Skin epidermis (tissue), 12 donors: ENCODE measurements at regions not wholly inside any gene's neighbourhood (a gene's known extent, or its start where the extent isn't known, plus 50 kb on each side); places are given as distances from the start of the nearest gene placed in this dataset.
"Not testable (repeated sequence)": the region's sequence is repeated elsewhere in the genome, so short reads cannot be mapped to it uniquely, and the experiment has no call there.

Source experiments
- H3K27ac ChIP-seq, 21 experiments: fragments of 200-600 bp; sonication (generic) in 11 of 21; one replicate each; pipeline ENCODE4 v1.5.0; 2020; ENCODE audit warnings: mild to moderate bottlenecking in 3 of 21, inconsistent platforms in 2 of 21, moderate library complexity in 2 of 21
- H3K4me3 ChIP-seq, 7 experiments: fragments of 200-600 bp; sonication (generic) in 2 of 7; one replicate each; pipeline ENCODE4 v1.5.0; 2020; ENCODE audit warnings: inconsistent platforms in 2 of 7, mild to moderate bottlenecking in 2 of 7, moderate library complexity in 1 of 7

GRCh38 chr7:80020277-80020676 is 114.4 kb upstream of the GNAI1 start:
- H3K27ac ChIP-seq, H3K4me3 ChIP-seq: not testable (repeated sequence)

- H3K4me3 ChIP-seq: not testable (repeated sequence)
Measured at GRCh38 chr7:80019809-80020207, 114.8 kb upstream of the GNAI1 start.

GRCh38 chr7:80018941-80019808 is 115.5 kb upstream of the GNAI1 start:
- Histone ChIP-seq H3K4me3 (no peak overlapping the region), H3K27ac (no peak overlapping the region)

More at GRCh38 chr7:80019809-80020207, 114.8 kb upstream of the GNAI1 start:
- H3K27ac ChIP-seq: not testable (repeated sequence)

- H3K4me3 ChIP-seq: no peak overlapping the region
- no peak overlapping the region for H3K27ac ChIP-seq
Measured at GRCh38 chr7:80017101-80017698, 117.4 kb upstream of the GNAI1 start.

- no peak overlapping the region for H3K27ac ChIP-seq
Measured at GRCh38 chr7:80014511-80014910, 120.1 kb upstream of the GNAI1 start.

GRCh38 chr7:80008039-80008438 is 126.6 kb upstream of the GNAI1 start:
- H3K4me3 ChIP-seq: no peak overlapping the region
- H3K27ac ChIP-seq: no peak overlapping the region

More at GRCh38 chr7:80014511-80014910, 120.1 kb upstream of the GNAI1 start:
- H3K4me3 ChIP-seq: no peak overlapping the region

- H3K4me3 ChIP-seq: no peak overlapping the region
- H3K27ac ChIP-seq: no peak overlapping the region
Measured at GRCh38 chr7:80002865-80003264, 131.8 kb upstream of the GNAI1 start.

GRCh38 chr7:79998363-79998762 is 136.3 kb upstream of the GNAI1 start:
- Histone ChIP-seq H3K4me3 (no peak overlapping the region), H3K27ac (no peak overlapping the region)

GRCh38 chr7:79997345-79997744 is 137.3 kb upstream of the GNAI1 start:
- H3K4me3 ChIP-seq: no peak overlapping the region
- no peak overlapping the region for H3K27ac ChIP-seq

- not testable (repeated sequence) for H3K27ac ChIP-seq, H3K4me3 ChIP-seq
Measured at GRCh38 chr7:79995741-79996140, 138.9 kb upstream of the GNAI1 start.

GRCh38 chr7:79988653-79989052 is 146.0 kb upstream of the GNAI1 start:
- no peak overlapping the region for H3K27ac ChIP-seq
- H3K4me3 ChIP-seq: no peak overlapping the region

- Histone ChIP-seq H3K4me3 (no peak overlapping the region), H3K27ac (no peak overlapping the region)
Measured at GRCh38 chr7:79984210-79984609, 150.4 kb upstream of the GNAI1 start.

- H3K4me3 ChIP-seq: no peak overlapping the region
- no peak overlapping the region for H3K27ac ChIP-seq
Measured at GRCh38 chr7:79982141-79982770, 152.4 kb upstream of the GNAI1 start.

GRCh38 chr7:79980376-79980775 is 154.3 kb upstream of the GNAI1 start:
- H3K27ac ChIP-seq: no peak overlapping the region
- no peak overlapping the region for H3K4me3 ChIP-seq

- Histone ChIP-seq H3K4me3 (no peak overlapping the region), H3K27ac (no peak overlapping the region)
Measured at GRCh38 chr7:79979437-79979836, 155.2 kb upstream of the GNAI1 start.

- no peak overlapping the region for H3K4me3 ChIP-seq
Measured at GRCh38 chr7:79977481-79977880, 157.2 kb upstream of the GNAI1 start.

GRCh38 chr7:79976711-79977020 is 158.0 kb upstream of the GNAI1 start:
- H3K27ac ChIP-seq, H3K4me3 ChIP-seq: not testable (repeated sequence)

More at GRCh38 chr7:79977481-79977880, 157.2 kb upstream of the GNAI1 start:
- no peak overlapping the region for H3K27ac ChIP-seq

GRCh38 chr7:79975986-79976710 is 158.5 kb upstream of the GNAI1 start:
- not testable (repeated sequence) for H3K27ac ChIP-seq, H3K4me3 ChIP-seq

- Histone ChIP-seq H3K4me3 (no peak overlapping the region), H3K27ac (no peak overlapping the region)
Measured at GRCh38 chr7:79973455-79973854, 161.2 kb upstream of the GNAI1 start.

- no peak overlapping the region for H3K27ac ChIP-seq
- H3K4me3 ChIP-seq: no peak overlapping the region
Measured at GRCh38 chr7:79971058-79971457, 163.6 kb upstream of the GNAI1 start.
